HG03442 (cell line): ENCODE measurements at regions not wholly inside any gene's neighbourhood (a gene's known extent, or its start where the extent isn't known, plus 50 kb on each side); places are given as distances from the start of the nearest gene placed in this dataset.

ENCODE experiments used
- ATAC-seq: cut with Tn5 transposase; IDR thresholded peaks from one replicate; pipeline ENCODE4 v1.9.1; 2021; ENCODE audit warnings: mild to moderate bottlenecking, moderate library complexity; ENCODE audit not compliant: unreplicated experiment

GRCh38 chr14:75370416-75371205 is 57.2 kb upstream of the JDP2 start:
- no peak for ATAC-seq

DNA sequence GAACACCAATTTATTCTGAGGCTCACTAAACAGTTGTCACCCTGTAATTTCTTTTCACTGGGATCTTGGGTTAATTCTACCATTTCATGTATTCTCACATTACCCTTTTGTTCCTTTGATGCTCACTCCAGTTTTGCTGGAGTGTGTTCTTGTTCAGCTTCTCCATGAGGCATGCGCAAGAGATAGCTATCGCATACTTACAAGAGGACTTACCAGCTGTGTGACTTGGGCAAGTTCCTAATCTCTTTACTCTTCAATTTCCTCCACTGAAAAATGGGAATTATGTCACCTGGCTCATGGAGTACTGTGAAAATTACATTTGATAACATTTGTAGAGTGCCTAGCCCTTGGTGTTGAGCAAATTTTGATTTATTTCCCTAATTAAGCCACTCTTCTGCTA is 56.5 kb upstream of the JDP2 start:
- ATAC-seq: no peak

GRCh38 chr14:75372260-75372659 is 55.6 kb upstream of the JDP2 start:
- no peak for ATAC-seq

DNA sequence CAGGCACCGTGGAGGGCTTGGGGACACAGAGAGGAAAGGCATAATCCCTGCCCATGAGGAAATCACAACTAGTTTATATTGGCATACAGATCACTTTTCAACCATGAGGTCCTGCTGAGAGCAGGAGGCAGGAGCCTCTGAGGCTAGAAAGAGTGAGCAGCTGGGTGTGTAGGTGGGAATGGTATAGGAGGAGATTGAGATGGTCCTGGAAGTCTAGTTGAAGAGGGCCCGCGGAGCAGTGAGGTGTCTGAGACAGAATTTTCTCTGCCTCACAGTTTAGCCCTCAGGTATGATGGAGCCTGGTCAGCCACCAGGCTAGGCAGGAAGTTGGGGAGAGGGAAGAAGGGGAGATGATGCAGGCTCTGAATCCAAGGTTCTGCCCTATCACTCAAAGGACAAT is 54.7 kb upstream of the JDP2 start:
- no peak for ATAC-seq

DNA sequence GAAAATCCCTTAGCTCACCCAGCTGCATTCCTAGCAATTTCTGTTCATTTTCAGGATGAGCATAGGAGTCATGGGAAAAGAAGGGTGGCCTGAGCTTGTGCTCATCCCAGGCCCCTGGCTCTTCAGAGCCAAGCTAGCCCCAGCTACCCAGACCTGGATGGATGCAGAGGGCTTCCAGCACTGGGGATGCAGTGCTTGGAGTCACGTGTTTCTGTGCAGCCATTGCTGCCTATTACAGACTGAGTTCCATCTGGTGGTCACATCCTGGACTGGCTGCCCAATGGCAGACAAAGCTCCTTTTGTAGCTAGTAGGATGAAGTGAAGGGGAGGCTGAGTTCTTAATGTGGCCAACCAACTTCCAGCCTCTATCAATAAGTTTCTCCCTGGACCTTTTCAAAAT is 54.2 kb upstream of the JDP2 start:
- ATAC-seq: no peak

GRCh38 chr14:75374911-75375310 is 52.9 kb upstream of the JDP2 start:
- ATAC-seq: no peak

DNA sequence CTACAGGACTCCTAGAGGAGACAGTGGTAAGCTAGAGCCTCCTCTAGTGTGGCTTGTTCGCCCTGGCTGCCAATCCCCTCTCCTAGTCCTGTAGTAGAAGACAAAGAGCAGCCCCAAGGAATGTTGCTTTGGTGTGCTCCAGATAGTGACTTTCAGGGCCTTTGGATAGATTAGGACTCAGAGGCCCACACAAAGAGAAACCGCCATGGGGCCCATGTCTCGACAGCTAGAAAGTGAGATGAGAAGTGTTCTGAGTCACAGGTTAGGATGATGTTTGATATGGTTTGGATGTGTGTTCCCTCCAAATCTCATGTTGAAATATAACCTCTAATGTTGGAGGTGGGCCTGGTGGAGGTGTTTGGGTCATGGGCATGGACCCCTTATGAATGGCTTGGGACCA is 51.8 kb upstream of the JDP2 start:
- ATAC-seq: no peak
